HK-2 (cell line): ENCODE measurements at regions not wholly inside any gene's neighbourhood (a gene's known extent, or its start where the extent isn't known, plus 50 kb on each side); places are given as distances from the start of the nearest gene placed in this dataset.

ENCODE experiments used
- DNase-seq: peaks from one replicate; pipeline ENCODE4 v3.0.0-alpha.2; 2018; ENCODE audit not compliant: unreplicated experiment

- peak; percentile 95 for DNase-seq
Measured at GRCh38 chr1:38138498-38139233, 92.1 kb upstream of the POU3F1 start.

- no peak for DNase-seq
Measured at GRCh38 chr1:38137164-38137563, 90.6 kb upstream of the POU3F1 start.

GRCh38 chr1:38135625-38136414, 89.2 kb upstream of the POU3F1 start:
- no peak for DNase-seq

DNA sequence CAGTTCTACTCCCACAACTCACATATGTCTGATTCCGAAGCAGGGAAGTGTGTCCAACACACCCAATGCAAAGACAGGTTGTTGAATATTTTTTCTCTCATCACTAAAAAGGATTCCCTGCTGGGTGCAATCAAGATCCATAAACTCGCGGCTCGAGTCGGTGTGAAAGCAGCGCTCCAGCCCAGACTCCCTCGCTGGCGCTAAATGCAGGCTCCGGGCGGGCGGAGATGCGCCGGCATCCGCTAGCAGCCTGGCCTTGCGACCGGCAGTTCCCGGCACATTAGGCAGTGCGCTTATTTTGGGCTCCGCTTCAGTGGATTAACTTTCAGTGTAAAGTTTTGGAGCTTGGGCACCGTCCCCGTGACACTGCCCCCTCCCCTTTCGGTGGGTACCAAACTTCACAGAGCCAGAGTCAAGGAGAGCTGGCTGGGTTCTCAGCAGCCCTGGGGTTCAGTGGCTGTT, 87.7 kb upstream of the POU3F1 start:
- DNase-seq = no peak

GRCh38 chr1:38133756-38134155, 87.2 kb upstream of the POU3F1 start:
- no peak for DNase-seq

- no peak for DNase-seq
Measured at GRCh38 chr1:38133304-38133703, 86.7 kb upstream of the POU3F1 start.

- DNase-seq = no peak
Measured at GRCh38 chr1:38132681-38133080, 86.1 kb upstream of the POU3F1 start.

DNA sequence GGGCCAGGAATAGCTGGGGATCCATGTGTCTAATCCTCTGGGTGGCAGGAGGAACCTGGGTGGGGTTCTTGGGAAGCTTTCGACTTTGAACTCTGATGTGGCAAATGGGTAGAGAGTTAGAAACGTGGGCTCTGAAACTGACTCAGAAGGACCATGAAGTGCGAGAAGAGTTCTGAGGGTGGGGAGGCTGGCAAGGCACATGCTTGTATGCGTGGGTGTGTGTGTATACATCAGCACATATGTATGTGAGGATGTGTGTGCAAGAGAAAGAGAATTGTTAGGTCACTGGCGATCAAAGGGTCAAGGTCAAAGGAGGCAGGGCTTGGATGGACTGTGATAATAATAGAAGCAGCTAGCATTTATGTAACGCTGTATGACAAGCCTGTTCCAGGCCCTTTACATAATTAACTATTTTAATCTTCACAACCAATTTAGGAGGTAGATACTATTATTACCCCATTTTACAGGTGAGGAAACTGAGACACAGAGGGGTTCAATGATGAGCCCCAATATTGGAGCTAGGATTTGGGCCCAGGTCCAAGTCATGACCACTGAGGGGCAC, 84.5 kb upstream of the POU3F1 start:
- DNase-seq = no peak

GRCh38 chr1:38129971-38130370, 83.4 kb upstream of the POU3F1 start:
- no peak for DNase-seq

DNA sequence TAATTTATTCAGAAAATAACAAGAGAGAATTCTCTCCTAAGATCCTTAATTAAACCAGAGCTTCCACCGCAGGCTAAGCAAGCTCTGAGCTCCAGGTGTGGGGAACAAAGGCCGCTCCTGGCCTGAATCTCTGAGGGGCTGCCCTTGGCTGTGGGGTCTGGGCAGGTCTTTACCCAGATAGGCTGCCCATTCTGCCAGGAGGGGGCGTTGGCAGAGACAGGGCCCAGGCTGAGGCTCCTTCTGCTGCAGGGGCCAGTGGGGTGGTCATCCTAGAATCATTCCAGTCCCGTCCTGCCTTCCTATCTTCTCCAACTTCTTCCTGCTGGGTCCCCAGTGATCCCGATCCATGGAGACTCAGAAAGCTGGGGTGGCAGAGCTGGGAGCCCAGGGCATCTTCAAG, 82.9 kb upstream of the POU3F1 start:
- DNase-seq = no peak

DNA sequence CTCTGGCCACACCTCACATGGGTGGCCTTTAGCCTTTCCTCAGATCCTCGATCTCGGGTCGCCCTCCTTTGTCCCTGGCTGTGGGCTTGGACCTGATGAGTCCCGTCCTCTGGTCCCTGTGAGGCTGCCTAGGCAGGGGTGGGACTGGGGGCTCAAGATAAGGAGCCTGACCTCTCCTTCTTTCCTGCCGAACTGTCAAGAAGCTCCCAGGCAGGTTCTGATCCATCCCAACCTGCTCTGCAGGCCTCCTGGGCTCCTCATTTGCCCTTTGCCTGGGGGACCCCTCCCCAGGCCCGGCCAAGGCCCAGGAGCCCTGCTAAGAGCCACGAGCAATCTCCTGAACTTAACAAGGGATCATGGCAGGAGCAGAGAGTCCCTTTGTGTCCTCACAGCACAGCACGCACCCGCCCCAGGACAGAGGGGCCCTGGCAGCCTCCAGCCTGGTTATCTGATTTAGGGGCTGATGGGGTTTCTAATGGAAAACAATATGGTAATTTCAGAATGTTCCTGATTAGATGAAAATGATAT, 82.4 kb upstream of the POU3F1 start:
- DNase-seq = no peak

- no peak for DNase-seq
Measured at GRCh38 chr1:38128511-38128910, 81.9 kb upstream of the POU3F1 start.

GRCh38 chr1:38127428-38127827, 80.8 kb upstream of the POU3F1 start:
- no peak for DNase-seq

GRCh38 chr1:38126970-38127369, 80.4 kb upstream of the POU3F1 start:
- DNase-seq = no peak

DNA sequence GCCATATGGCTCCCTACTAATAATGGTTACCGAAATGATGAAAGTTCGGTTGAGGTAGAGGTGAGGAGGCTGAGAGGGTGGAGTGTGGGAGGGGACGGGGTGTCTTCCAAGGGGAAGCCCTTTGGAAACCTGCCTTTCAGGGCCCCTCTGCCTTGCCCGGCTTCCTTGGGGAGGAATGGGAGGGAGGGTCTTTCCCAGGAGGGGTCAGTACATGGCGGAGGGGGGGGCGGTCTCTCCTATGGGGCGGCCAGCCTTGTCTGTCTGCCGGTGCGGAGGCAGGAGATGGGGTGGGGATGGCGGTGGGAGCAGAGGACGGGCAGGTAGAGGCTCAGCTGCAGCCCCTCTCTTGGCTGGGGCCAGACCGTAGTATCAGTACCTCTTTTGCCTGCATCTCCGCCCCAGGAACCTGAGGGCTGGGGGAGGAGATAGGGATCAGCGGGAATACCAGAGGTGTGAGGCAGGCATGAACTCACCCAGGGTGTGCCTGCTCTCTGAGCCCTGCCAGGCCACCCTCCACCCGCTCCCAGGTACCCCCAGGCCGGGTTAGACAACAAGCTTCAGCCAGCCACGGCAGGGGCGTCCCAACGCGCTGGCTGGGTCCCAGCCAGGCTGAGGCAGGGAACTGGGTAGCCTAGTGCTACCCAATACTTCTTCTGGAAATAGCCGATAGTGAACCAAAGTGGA, 79.4 kb upstream of the POU3F1 start:
- no peak for DNase-seq

DNA sequence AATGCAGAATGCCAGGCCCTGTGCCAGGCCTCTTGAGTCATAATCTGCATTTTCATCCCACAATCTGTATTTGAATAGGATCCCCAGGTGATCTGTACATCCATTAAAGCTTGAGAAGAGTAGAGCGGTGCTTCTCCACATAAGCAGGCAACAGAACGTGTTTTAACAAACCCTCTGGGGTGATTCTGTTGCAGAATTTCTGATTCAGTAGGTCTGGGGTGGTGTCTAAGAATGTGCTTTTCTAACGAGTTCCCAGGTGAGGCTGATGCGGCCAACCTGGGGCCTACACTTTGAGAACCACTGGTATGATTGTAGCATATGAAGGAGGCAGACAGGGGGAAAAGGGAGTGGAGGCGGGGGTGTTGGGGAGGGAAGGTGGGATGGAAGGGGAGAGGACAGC, 78.4 kb upstream of the POU3F1 start:
- no peak for DNase-seq

DNA sequence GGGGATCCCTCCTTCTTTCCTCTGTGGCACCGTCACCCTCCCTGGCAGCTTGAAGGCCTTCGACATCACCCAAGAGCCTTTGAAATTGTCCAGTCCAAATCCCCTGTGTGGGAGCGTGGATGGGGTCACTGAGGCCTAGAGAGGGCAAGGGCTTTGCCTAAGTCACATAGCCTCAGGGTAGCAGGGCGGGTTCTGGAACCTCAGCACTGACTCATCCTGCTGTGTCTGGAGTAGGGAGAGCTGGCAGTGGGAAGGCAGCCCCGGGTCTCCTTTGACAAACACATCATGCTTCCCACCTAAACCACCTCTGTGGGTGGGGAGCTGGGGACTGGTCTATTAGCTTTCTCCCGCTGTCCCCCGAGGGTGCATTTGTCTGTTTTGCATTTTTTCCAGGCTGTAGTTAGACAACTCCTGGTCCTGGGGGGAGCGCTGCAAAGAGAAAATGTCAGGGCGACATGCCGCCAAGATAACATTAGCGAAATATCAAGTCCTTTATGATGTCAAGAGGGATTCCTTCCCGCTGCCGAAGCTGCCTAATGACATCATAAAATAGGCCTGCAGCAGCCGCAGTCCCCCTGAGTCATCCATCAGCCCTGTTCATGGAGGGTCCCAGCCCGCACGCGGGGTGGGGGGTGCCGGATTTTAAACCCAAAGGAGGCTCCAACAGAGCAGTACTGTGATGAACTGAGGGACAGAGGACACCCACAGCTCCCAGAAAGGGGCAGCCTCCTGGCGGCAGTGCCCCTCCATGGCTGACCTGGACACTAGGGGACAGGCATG, 77.0 kb upstream of the POU3F1 start:
- no peak for DNase-seq

- no peak for DNase-seq
Measured at GRCh38 chr1:38121231-38121680, 74.7 kb upstream of the POU3F1 start.

DNA sequence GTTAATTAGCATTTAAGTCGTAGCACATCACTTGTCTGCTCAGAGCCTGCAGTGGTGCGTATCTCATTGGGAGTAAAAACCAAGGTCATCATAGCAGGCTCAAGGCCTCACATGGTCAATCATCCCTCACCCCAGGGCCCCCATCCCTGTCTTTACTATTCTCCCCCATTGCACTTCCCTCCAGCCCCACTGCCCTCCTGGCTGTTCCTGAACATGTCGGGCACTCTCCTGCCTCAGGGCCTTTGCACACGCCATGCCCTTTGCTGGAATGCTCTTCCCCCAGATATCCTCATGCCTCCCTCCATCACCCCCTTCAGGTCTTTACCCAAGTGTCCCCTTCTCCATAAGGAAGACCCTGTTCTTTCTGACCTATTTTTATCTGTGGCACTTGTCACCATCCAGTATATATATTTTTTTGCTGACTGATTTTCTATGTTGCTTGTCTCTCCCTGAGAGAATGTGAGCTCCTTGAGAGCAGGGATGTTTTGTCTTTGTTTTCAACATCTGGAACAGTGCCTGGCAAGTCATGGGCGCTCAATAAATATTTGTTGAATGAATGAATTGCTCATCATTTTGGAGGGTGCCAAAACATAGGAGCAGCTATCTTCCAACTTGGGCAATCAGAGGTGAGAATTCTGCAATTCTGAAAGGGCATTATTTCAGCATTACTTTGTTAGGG, 74.1 kb upstream of the POU3F1 start:
- DNase-seq = no peak

- DNase-seq = no peak
Measured at GRCh38 chr1:38118976-38119375, 72.4 kb upstream of the POU3F1 start.

DNA sequence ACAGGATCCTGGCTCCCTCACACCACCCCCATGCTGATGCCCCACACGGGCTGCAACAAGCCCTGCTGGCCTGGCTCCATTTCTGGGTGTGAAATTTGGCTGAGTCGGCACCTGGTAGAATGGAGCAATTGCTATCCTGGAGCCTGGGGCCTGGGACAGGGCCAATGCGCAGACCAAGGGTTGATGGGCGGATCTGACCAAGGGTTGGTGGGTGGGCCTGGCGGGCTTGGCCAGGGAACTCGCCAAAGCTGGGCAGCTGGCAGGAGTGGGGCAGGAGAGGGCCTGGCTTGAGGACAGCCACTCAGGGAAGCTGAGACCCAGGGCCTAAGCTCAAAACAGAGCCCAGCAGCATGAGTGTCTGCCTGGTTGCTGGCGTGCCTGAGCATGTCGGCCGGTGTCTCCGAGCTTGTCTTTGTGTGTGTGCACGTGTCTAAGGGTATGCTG, 70.9 kb upstream of the POU3F1 start:
- no peak for DNase-seq
